ENCODE measurements at regions not wholly inside any gene's neighbourhood (a gene's known extent, or its start where the extent isn't known, plus 50 kb on each side); places are given as distances from the start of the nearest gene placed in this dataset.

DNA sequence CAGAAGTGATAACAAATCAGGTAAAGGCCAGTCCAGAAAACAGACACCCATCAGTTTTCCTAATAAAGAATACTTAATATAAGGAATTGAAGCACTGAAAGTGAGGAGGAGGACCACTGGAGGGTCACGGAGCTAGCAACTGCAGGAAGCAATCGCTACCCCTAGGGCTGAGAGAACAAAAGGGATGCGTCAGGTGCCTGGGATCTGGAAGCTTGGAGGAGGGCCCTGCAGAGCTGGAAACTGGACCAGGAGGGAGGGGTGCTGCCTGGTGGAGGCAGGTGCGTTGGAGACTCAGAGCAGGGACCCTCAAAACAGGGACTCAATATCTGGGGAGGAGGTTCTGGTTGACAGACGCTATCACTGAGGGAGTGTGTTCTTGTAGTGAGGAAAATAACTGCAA lies 308.1 kb upstream of the RASGRP1 start:
- H3K4me3 ChIP-seq (ENCODE audit: low read length) = no peak overlapping the region
- no peaks in the 10 kb centered on the region for H3K36me3 ChIP-seq (replicated peaks; ENCODE audit: low read depth, low read length)
- no peaks in the 10 kb centered on the region for H3K9me3 ChIP-seq (ENCODE audit: insufficient read depth, low read length)
- H3K4me1 ChIP-seq (ENCODE audit: low read length) = no peaks in the 10 kb centered on the region
- no peak overlapping the region for H3K27ac ChIP-seq (ENCODE audit: low read length)
- H2AFZ ChIP-seq (ENCODE audit: low read depth, low read length) = no peak overlapping the region
- no peak overlapping the region for H3K9ac ChIP-seq (ENCODE audit: low read length)
- no peaks in the 10 kb centered on the region for H4K20me1 ChIP-seq (ENCODE audit: insufficient read depth, low read length)
- H3K27me3 ChIP-seq (ENCODE audit: low read depth, low read length) = 0 out of 2 replicates have a peak, but pooled peaks cover 6% of the 10 kb centered on the region
- no peaks in the 10 kb centered on the region for H3K79me2 ChIP-seq (ENCODE audit: low read length)
- TF ChIP-seq, protein P1, sequence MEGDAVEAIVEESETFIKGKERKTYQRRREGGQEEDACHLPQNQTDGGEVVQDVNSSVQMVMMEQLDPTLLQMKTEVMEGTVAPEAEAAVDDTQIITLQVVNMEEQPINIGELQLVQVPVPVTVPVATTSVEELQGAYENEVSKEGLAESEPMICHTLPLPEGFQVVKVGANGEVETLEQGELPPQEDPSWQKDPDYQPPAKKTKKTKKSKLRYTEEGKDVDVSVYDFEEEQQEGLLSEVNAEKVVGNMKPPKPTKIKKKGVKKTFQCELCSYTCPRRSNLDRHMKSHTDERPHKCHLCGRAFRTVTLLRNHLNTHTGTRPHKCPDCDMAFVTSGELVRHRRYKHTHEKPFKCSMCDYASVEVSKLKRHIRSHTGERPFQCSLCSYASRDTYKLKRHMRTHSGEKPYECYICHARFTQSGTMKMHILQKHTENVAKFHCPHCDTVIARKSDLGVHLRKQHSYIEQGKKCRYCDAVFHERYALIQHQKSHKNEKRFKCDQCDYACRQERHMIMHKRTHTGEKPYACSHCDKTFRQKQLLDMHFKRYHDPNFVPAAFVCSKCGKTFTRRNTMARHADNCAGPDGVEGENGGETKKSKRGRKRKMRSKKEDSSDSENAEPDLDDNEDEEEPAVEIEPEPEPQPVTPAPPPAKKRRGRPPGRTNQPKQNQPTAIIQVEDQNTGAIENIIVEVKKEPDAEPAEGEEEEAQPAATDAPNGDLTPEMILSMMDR (IDR thresholded peaks at IDR 0.05; ENCODE audit: low read depth, low read length) = no peak
- no peak for TF ChIP-seq EZH2phosphoT487 (IDR thresholded peaks at IDR 0.05; ENCODE audit: low read depth)
- H3K4me2 ChIP-seq (ENCODE audit: low read length) = no peak overlapping the region

DNA sequence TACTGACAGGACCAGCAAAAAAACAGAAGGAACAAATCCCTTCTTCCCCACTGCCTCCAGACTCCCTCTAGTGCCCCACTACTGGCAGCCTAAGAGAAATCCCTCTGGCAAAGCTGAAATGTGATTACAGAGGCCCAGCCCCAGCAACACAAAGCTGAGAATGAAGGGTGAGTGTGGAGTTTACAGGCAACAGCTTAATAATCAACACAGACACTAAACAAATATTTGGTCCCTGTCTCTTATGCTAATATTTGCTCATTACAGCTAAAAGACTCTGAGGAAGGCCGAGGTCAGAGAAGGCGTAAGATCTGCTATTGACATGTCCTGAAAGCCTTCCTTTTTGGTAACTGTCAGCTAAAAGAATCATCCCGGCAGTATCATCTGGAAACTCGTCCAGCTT lies 308.5 kb upstream of the RASGRP1 start:
- H3K36me3 ChIP-seq (replicated peaks; ENCODE audit: low read depth, low read length) = no peaks in the 10 kb centered on the region
- no peak overlapping the region for H2AFZ ChIP-seq (ENCODE audit: low read depth, low read length)

DNA sequence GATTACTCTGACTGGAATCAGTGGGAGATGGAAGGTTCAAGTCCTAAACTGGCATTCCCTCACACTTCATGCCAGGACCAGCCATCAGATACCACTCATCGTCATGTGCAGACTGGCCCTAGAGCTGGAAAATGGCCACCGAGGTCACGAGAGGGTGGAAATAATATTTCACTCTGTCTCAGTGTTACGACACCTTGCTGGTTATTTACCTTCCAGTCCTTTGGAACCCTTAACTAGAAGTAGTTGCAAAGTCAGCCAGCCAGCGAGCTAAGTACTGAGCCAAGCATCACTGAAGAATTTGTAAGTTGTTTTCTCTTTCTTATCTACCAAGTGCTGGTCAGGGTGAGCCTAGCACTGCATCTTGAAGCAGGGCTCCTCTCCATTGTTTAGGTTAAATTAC lies 309.9 kb upstream of the RASGRP1 start:
- H3K4me3 ChIP-seq (ENCODE audit: low read length) = no peak overlapping the region

More for the DNA sequence above, 308.5 kb upstream of the RASGRP1 start:
- Histone ChIP-seq H3K27me3 (ENCODE audit: low read depth, low read length) (0 out of 2 replicates have a peak, but pooled peaks cover 6% of the 10 kb centered on the region), H3K4me2 (ENCODE audit: low read length) (no peak overlapping the region), H3K4me3 (ENCODE audit: low read length) (no peak overlapping the region), H3K9ac (ENCODE audit: low read length) (no peak overlapping the region), H3K27ac (ENCODE audit: low read length) (no peak overlapping the region), H4K20me1 (ENCODE audit: insufficient read depth, low read length) (no peaks in the 10 kb centered on the region), H3K9me3 (ENCODE audit: insufficient read depth, low read length) (no peaks in the 10 kb centered on the region), H3K79me2 (ENCODE audit: low read length) (no peaks in the 10 kb centered on the region), H3K4me1 (ENCODE audit: low read length) (no peaks in the 10 kb centered on the region)
- TF ChIP-seq EZH2phosphoT487 (IDR thresholded peaks at IDR 0.05; ENCODE audit: low read depth) = no peak
- TF ChIP-seq, protein P1 (IDR thresholded peaks at IDR 0.05; ENCODE audit: low read depth, low read length) = no peak

DNA sequence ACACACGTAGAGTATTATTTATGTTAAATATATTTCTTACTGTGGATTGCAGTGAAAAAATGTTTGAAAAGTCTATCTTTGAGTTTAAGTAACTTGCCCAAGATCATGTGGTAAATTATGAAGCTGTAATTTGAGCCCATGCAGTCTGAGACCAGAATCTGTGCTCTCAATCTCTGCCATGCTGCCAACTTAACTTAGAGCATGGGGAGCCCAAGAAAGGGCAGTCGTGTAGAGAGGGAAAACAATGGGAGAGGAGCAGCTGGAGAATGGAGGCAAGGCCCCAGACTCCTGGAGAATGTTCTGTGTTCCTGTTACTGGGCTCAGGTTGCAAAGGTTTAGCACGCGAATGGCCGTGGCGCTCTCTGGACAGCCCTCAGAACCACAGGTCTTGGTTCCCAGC lies 311.6 kb upstream of the RASGRP1 start:
- Histone ChIP-seq H3K9me3 (ENCODE audit: insufficient read depth, low read length) (no peaks in the 10 kb centered on the region), H3K27me3 (ENCODE audit: low read depth, low read length) (no peaks in the 10 kb centered on the region), H3K4me2 (ENCODE audit: low read length) (no peak overlapping the region), H3K4me1 (ENCODE audit: low read length) (no peaks in the 10 kb centered on the region), H4K20me1 (ENCODE audit: insufficient read depth, low read length) (no peaks in the 10 kb centered on the region), H3K4me3 (ENCODE audit: low read length) (no peak overlapping the region), H3K79me2 (ENCODE audit: low read length) (no peaks in the 10 kb centered on the region), H3K9ac (ENCODE audit: low read length) (no peak overlapping the region), H2AFZ (ENCODE audit: low read depth, low read length) (no peak overlapping the region), H3K27ac (ENCODE audit: low read length) (no peak overlapping the region), H3K36me3 (replicated peaks; ENCODE audit: low read depth, low read length) (no peaks in the 10 kb centered on the region)
- TF ChIP-seq, protein P1 (IDR thresholded peaks at IDR 0.05; ENCODE audit: low read depth, low read length) = no peak
- no peak for TF ChIP-seq EZH2phosphoT487 (IDR thresholded peaks at IDR 0.05; ENCODE audit: low read depth)

More for the DNA sequence above, 309.9 kb upstream of the RASGRP1 start:
- no peak overlapping the region for H3K9ac ChIP-seq (ENCODE audit: low read length)
- no peak overlapping the region for H2AFZ ChIP-seq (ENCODE audit: low read depth, low read length)
- H3K79me2 ChIP-seq (ENCODE audit: low read length) = no peaks in the 10 kb centered on the region
- TF ChIP-seq, protein P1 (IDR thresholded peaks at IDR 0.05; ENCODE audit: low read depth, low read length) = no peak
- no peak for TF ChIP-seq EZH2phosphoT487 (IDR thresholded peaks at IDR 0.05; ENCODE audit: low read depth)
- H4K20me1 ChIP-seq (ENCODE audit: insufficient read depth, low read length) = no peaks in the 10 kb centered on the region
- no peak overlapping the region for H3K27ac ChIP-seq (ENCODE audit: low read length)
- no peak overlapping the region for H3K4me2 ChIP-seq (ENCODE audit: low read length)
- H3K9me3 ChIP-seq (ENCODE audit: insufficient read depth, low read length) = no peaks in the 10 kb centered on the region
- no peaks in the 10 kb centered on the region for H3K27me3 ChIP-seq (ENCODE audit: low read depth, low read length)
- no peaks in the 10 kb centered on the region for H3K4me1 ChIP-seq (ENCODE audit: low read length)
- no peaks in the 10 kb centered on the region for H3K36me3 ChIP-seq (replicated peaks; ENCODE audit: low read depth, low read length)

All from OCI-LY3 (cell line).